ENCODE measurements at regions not wholly inside any gene's neighbourhood (a gene's known extent, or its start where the extent isn't known, plus 50 kb on each side); places are given as distances from the start of the nearest gene placed in this dataset.

GRCh38 chr2:151063271-151063670, 198.4 kb downstream of the RBM43 start:
- no peak overlapping the region for H3K4me3 Mint-ChIP-seq
- POLR2A ChIA-PET, result no interaction called here
- H3K9me3 Mint-ChIP-seq, result peaks cover 29% of the 10 kb centered on the region
- ATAC-seq, result no peak
- no peaks in the 10 kb centered on the region for H3K27me3 Mint-ChIP-seq (ENCODE audit: low read depth)
- H3K4me1 Mint-ChIP-seq, result peaks cover 6% of the 10 kb centered on the region; the same call in 1 of the 2 replicates
- peaks cover 19% of the 10 kb centered on the region for H3K36me3 Mint-ChIP-seq
- H3K27ac Mint-ChIP-seq, result no peak overlapping the region
- CTCF ChIA-PET, result interaction anchor here (1.0 kb wide), 1 partner anchor 12 kb away, joined by 4 read pairs; no protein-coding TSS in a partner anchor
- TF ChIP-seq GTF2I (CRISPR knock-in tag; conservative IDR thresholded peaks at IDR 0.05), result no peak
- no peak for TF ChIP-seq ATF2 (CRISPR knock-in tag; IDR thresholded peaks at IDR 0.05; ENCODE audit: borderline replicate concordance, low read depth)
- TF ChIP-seq AFF4 (CRISPR knock-in tag; IDR thresholded peaks at IDR 0.05; ENCODE audit: borderline replicate concordance), result no peak
- TF ChIP-seq MAX (CRISPR knock-in tag; IDR thresholded peaks at IDR 0.05), result no peak
- no peak for TF ChIP-seq ARID4B (CRISPR knock-in tag; IDR thresholded peaks at IDR 0.05; ENCODE audit: borderline replicate concordance)
- no peak for TF ChIP-seq JAZF1 (CRISPR knock-in tag; IDR thresholded peaks at IDR 0.05)
- DNase-seq (ENCODE audit: low spot score), result no peak

- peaks cover 6% of the 10 kb centered on the region; the same call in 1 of the 2 replicates for H3K4me1 Mint-ChIP-seq
- CTCF ChIA-PET, result no interaction called here
- POLR2A ChIA-PET, result no interaction called here
- DNase-seq (ENCODE audit: low spot score) (no peak), ATAC-seq (no peak)
- no peak overlapping the region for H3K27ac Mint-ChIP-seq
- peaks cover 19% of the 10 kb centered on the region for H3K9me3 Mint-ChIP-seq
- no peak overlapping the region for H3K4me3 Mint-ChIP-seq
- no peaks in the 10 kb centered on the region for H3K27me3 Mint-ChIP-seq (ENCODE audit: low read depth)
- H3K36me3 Mint-ChIP-seq, result peaks cover 8% of the 10 kb centered on the region
- TF ChIP-seq GRHL2 (CRISPR knock-in tag; IDR thresholded peaks at IDR 0.05; ENCODE audit: insufficient replicate concordance, severe bottlenecking) (no peak), ZNF425 (CRISPR knock-in tag; conservative IDR thresholded peaks at IDR 0.05) (no peak), FOXJ3 (CRISPR knock-in tag; IDR thresholded peaks at IDR 0.05; ENCODE audit: borderline replicate concordance) (no peak), HMGA2 (CRISPR knock-in tag; IDR thresholded peaks at IDR 0.05) (no peak), ZNF281 (CRISPR knock-in tag; IDR thresholded peaks at IDR 0.05) (no peak), STAT6 (CRISPR knock-in tag; conservative IDR thresholded peaks at IDR 0.05; ENCODE audit: low read depth) (no peak), ATF2 (CRISPR knock-in tag; IDR thresholded peaks at IDR 0.05; ENCODE audit: borderline replicate concordance, low read depth) (no peak), ZNF423 (CRISPR knock-in tag; IDR thresholded peaks at IDR 0.05) (no peak), GTF2I (CRISPR knock-in tag; conservative IDR thresholded peaks at IDR 0.05) (no peak), ESRRA (CRISPR knock-in tag; IDR thresholded peaks at IDR 0.05; ENCODE audit: borderline replicate concordance) (no peak)
These were observed 201.4 kb downstream of the RBM43 start for GRCh38 chr2:151060287-151060686.

All from WTC11 (cell line).